B cell (primary cell): ENCODE measurements at regions not wholly inside any gene's neighbourhood (a gene's known extent, or its start where the extent isn't known, plus 50 kb on each side); places are given as distances from the start of the nearest gene placed in this dataset.

ENCODE experiments used
- ATAC-seq: fragments of 200-7000 bp; cut with Tn5 transposase; one replicate; pipeline ENCODE4 v1.10.0; 2021; ENCODE audit warnings: low read depth, mild to moderate bottlenecking, moderate number of reproducible peaks, moderate library complexity
- CTCF ChIA-PET: fragments of 350-600 bp; sonication (Branson Sonifier 250); formaldehyde crosslinking; loops from one replicate; lab custom pipeline; 2021; ENCODE audit warnings: antibody characterized with exemption, inconsistent platforms; lab: Charles Lee
- POLR2A ChIA-PET: fragments of 350-600 bp; sonication (Branson Sonifier 250); formaldehyde crosslinking; loops from one replicate; lab custom pipeline; 2021; ENCODE audit warnings: antibody characterized with exemption; lab: Charles Lee
- DNase-seq: peaks from one replicate; pipeline ENCODE4 v3.0.0; 2013
- H2AFZ ChIP-seq: 2 replicates; pipeline ENCODE4 v1.6.1; 2012; ENCODE audit warnings: mild to moderate bottlenecking, low read depth, low read length; ENCODE audit not compliant: insufficient read depth, poor library complexity, severe bottlenecking
- H3K27ac ChIP-seq, 2 donors: 1 replicate in 1 of 2; 2 replicates in 1 of 2; pipeline ENCODE4 v1.5.1; 2012 to 2013; ENCODE audit warnings: low read length in 2 of 2, mild to moderate bottlenecking in 2 of 2, moderate library complexity in 1 of 2
- H3K27me3 ChIP-seq, 4 experiments: fragments of 200-600 bp in 1 of 4; sonication (generic) in 1 of 4; replicated peaks in 1 of 4; 1 replicate in 2 of 4; 2 replicates in 2 of 4; pipeline versions ENCODE4 v1.6.1 to v1.7.0; 2013 to 2016; ENCODE audit warnings: low read length in 3 of 4, mild to moderate bottlenecking in 2 of 4, mixed read lengths in 1 of 4, moderate library complexity in 1 of 4; ENCODE audit not compliant: insufficient read depth in 4 of 4, control insufficient read depth in 3 of 4; ENCODE audit errors: control extremely low read depth in 1 of 4
- H3K36me3 ChIP-seq, 2 experiments: replicated peaks in 1 of 2; 1 replicate in 1 of 2; 2 replicates in 1 of 2; pipeline versions ENCODE4 v1.6.1 to v1.7.1; 2013; ENCODE audit warnings: low read length in 1 of 2; ENCODE audit not compliant: insufficient read depth in 2 of 2, control insufficient read depth in 1 of 2; ENCODE audit errors: control extremely low read depth in 1 of 2, extremely low read depth in 1 of 2
- H3K4me1 ChIP-seq, 2 donors: fragments of 200-600 bp in 1 of 2; sonication (generic) in 1 of 2; 1 replicate in 1 of 2; 2 replicates in 1 of 2; pipeline versions ENCODE4 v1.5.1 to v1.6.1; 2013 to 2017; ENCODE audit warnings: low read length in 2 of 2; ENCODE audit not compliant: control insufficient read depth in 2 of 2, insufficient read depth in 2 of 2
- H3K4me2 ChIP-seq: replicated peaks from 2 replicates; pipeline ENCODE3; 2012; ENCODE audit warnings: mild to moderate bottlenecking, low read depth, low read length; ENCODE audit not compliant: poor library complexity, severe bottlenecking
- H3K4me3 ChIP-seq, 5 experiments: fragments of 200-600 bp in 1 of 5; sonication (generic) in 1 of 5; 1 replicate in 3 of 5; 2 replicates in 2 of 5; pipeline versions ENCODE4 v1.5.1 to v1.7.0; 2011 to 2016; ENCODE audit warnings: low read length in 4 of 5, mild to moderate bottlenecking in 4 of 5, low read depth in 2 of 5, control low read depth in 1 of 5, moderate library complexity in 1 of 5; ENCODE audit not compliant: insufficient read depth in 1 of 5; ENCODE audit errors: control extremely low read depth in 1 of 5, extremely low read depth in 1 of 5
- H3K79me2 ChIP-seq: fragments of 200-600 bp; sonication (generic); one replicate; pipeline ENCODE4 v1.6.0; 2016; ENCODE audit warnings: low read length; ENCODE audit not compliant: control insufficient read depth, insufficient read depth
- H3K9ac ChIP-seq: fragments of 200-600 bp; sonication (generic); 2 replicates; pipeline ENCODE4 v1.6.1; 2017; ENCODE audit warnings: mild to moderate bottlenecking, low read length, moderate library complexity
- H3K9me3 ChIP-seq, 3 donors: one replicate each; pipeline versions ENCODE4 v1.6.1 to v1.7.1; 2013; ENCODE audit warnings: low read length in 2 of 3; ENCODE audit not compliant: control insufficient read depth in 2 of 3, insufficient read depth in 1 of 3; ENCODE audit errors: control extremely low read depth in 1 of 3
- H4K20me1 ChIP-seq: 2 replicates; pipeline ENCODE4 v1.6.0; 2012; ENCODE audit warnings: mild to moderate bottlenecking, low read length; ENCODE audit not compliant: insufficient read depth, control insufficient read depth, poor library complexity, severe bottlenecking
- H3K27ac Mint-ChIP-seq: one replicate; pipeline ENCODE4 v1.8.0; 2021; ENCODE audit warnings: mixed read lengths
- H3K27me3 Mint-ChIP-seq: one replicate; pipeline ENCODE4 v1.8.0; 2021; ENCODE audit warnings: mixed read lengths
- H3K4me1 Mint-ChIP-seq: one replicate; pipeline ENCODE4 v1.8.0; 2021; ENCODE audit warnings: mixed read lengths
- H3K4me3 Mint-ChIP-seq: one replicate; pipeline ENCODE4 v1.8.0; 2021; ENCODE audit warnings: mixed read lengths
- H3K9me3 Mint-ChIP-seq: one replicate; pipeline ENCODE4 v1.8.0; 2022; ENCODE audit warnings: mixed read lengths; ENCODE audit not compliant: insufficient read depth
- EZH2 ChIP-seq: IDR thresholded peaks from 2 replicates; pipeline ENCODE4 v1.6.1; 2012; ENCODE audit warnings: borderline replicate concordance, low read depth, mild to moderate bottlenecking, moderate library complexity, low read length; ENCODE audit not compliant: insufficient read depth, poor library complexity, severe bottlenecking
- WGBS: methylation state at CpG from one replicate; pipeline ENCODE4 v1.1.5; 2013; ENCODE audit warnings: missing lambda C conversion rate; ENCODE audit not compliant: insufficient coverage; 5-methylcytosine and 5-hydroxymethylcytosine counted together
- intact Hi-C: fragments of 100-400 bp; cut with micrococcal nuclease; formaldehyde crosslinking; loops from one replicate; pipeline ENCODE4 v1.10.0; 2022
- TF ChIP-seq, protein P1 (sequence below): fragments of 200-600 bp; IDR thresholded peaks from one replicate; pipeline ENCODE4 v1.8.0; 2022; ENCODE audit warnings: antibody characterized with exemption, mild to moderate bottlenecking

GRCh38 chr13:70896136-70896535 is 787.9 kb upstream of the KLHL1 start:
- no peaks in the 10 kb centered on the region for H3K9me3 ChIP-seq
- H3K4me2 ChIP-seq, result no peak overlapping the region
- H3K4me3 Mint-ChIP-seq, result no peak overlapping the region
- H3K27ac Mint-ChIP-seq, result no peak overlapping the region
- intact Hi-C loops, result no loop called here
- no peaks in the 10 kb centered on the region for H3K9me3 Mint-ChIP-seq
- H3K9ac ChIP-seq, result no peak overlapping the region
- ATAC-seq (no peak), DNase-seq (no peak)
- no peaks in the 10 kb centered on the region for H3K27me3 Mint-ChIP-seq
- ChIA-PET CTCF (no interaction called here), POLR2A (no interaction called here)
- no peak overlapping the region for H3K27ac ChIP-seq
- no peaks in the 10 kb centered on the region for H3K27me3 ChIP-seq
- no peaks in the 10 kb centered on the region for H4K20me1 ChIP-seq
- no peaks in the 10 kb centered on the region for H3K36me3 ChIP-seq
- H3K4me1 ChIP-seq, result no peaks in the 10 kb centered on the region
- TF ChIP-seq, protein P1, sequence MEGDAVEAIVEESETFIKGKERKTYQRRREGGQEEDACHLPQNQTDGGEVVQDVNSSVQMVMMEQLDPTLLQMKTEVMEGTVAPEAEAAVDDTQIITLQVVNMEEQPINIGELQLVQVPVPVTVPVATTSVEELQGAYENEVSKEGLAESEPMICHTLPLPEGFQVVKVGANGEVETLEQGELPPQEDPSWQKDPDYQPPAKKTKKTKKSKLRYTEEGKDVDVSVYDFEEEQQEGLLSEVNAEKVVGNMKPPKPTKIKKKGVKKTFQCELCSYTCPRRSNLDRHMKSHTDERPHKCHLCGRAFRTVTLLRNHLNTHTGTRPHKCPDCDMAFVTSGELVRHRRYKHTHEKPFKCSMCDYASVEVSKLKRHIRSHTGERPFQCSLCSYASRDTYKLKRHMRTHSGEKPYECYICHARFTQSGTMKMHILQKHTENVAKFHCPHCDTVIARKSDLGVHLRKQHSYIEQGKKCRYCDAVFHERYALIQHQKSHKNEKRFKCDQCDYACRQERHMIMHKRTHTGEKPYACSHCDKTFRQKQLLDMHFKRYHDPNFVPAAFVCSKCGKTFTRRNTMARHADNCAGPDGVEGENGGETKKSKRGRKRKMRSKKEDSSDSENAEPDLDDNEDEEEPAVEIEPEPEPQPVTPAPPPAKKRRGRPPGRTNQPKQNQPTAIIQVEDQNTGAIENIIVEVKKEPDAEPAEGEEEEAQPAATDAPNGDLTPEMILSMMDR, result no peak
- no peak for TF ChIP-seq EZH2
- H3K4me1 Mint-ChIP-seq, result no peaks in the 10 kb centered on the region
- no peak overlapping the region for H2AFZ ChIP-seq
- H3K79me2 ChIP-seq, result no peaks in the 10 kb centered on the region
- no peak overlapping the region for H3K4me3 ChIP-seq

GRCh38 chr13:70895599-70895998 is 787.3 kb upstream of the KLHL1 start:
- Mint-ChIP-seq H3K27me3 (no peaks in the 10 kb centered on the region), H3K4me1 (no peaks in the 10 kb centered on the region), H3K27ac (no peak overlapping the region), H3K9me3 (no peaks in the 10 kb centered on the region), H3K4me3 (no peak overlapping the region)
- no peaks in the 10 kb centered on the region for H3K36me3 ChIP-seq
- H3K27me3 ChIP-seq, result no peaks in the 10 kb centered on the region
- H3K79me2 ChIP-seq, result no peaks in the 10 kb centered on the region
- DNase-seq (no peak), ATAC-seq (no peak)
- ChIA-PET POLR2A (no interaction called here), CTCF (no interaction called here)
- no peaks in the 10 kb centered on the region for H3K4me1 ChIP-seq
- H3K27ac ChIP-seq, result no peak overlapping the region
- H2AFZ ChIP-seq, result no peak overlapping the region
- intact Hi-C loops, result no loop called here
- H3K4me3 ChIP-seq, result no peak overlapping the region
- TF ChIP-seq, protein P1, result no peak
- no peak for TF ChIP-seq EZH2
- no peaks in the 10 kb centered on the region for H3K9me3 ChIP-seq
- no peaks in the 10 kb centered on the region for H4K20me1 ChIP-seq
- WGBS, result 89% methylated on average over 2 of the region's 3 CpGs
- no peak overlapping the region for H3K9ac ChIP-seq
- no peak overlapping the region for H3K4me2 ChIP-seq
